ENCODE measurements at regions not wholly inside any gene's neighbourhood (a gene's known extent, or its start where the extent isn't known, plus 50 kb on each side); places are given as distances from the start of the nearest gene placed in this dataset.

GRCh38 chr2:172213116-172213860, 110.6 kb upstream of the DLX2 start:
- TF ChIP-seq POLR2AphosphoS5 (IDR thresholded peaks at IDR 0.05) (no peak), POLR2A (IDR thresholded peaks at IDR 0.05) (no peak)
